HG03159 (cell line): ENCODE measurements at regions not wholly inside any gene's neighbourhood (a gene's known extent, or its start where the extent isn't known, plus 50 kb on each side); places are given as distances from the start of the nearest gene placed in this dataset.

ENCODE experiments used
- ATAC-seq: cut with Tn5 transposase; IDR thresholded peaks from one replicate; pipeline ENCODE4 v1.9.1; 2021; ENCODE audit warnings: mild to moderate bottlenecking, moderate library complexity; ENCODE audit not compliant: unreplicated experiment

- ATAC-seq, result peak; percentile 89
These were observed 284.8 kb downstream of the ETS1 start for GRCh38 chr11:128302425-128303186.

- ATAC-seq, result no peak
These were observed 285.6 kb downstream of the ETS1 start for GRCh38 chr11:128301756-128302155.

GRCh38 chr11:128300785-128301184, 286.6 kb downstream of the ETS1 start:
- no peak for ATAC-seq

- ATAC-seq, result peak; percentile 28
These were observed 288.1 kb downstream of the ETS1 start for GRCh38 chr11:128299132-128299726.

- no peak for ATAC-seq
These were observed 289.1 kb downstream of the ETS1 start for GRCh38 chr11:128298271-128298670.

- no peak for ATAC-seq
These were observed 289.6 kb downstream of the ETS1 start for GRCh38 chr11:128297805-128298204.

GRCh38 chr11:128297091-128297651, 290.2 kb downstream of the ETS1 start:
- no peak for ATAC-seq

- ATAC-seq, result no peak
These were observed 292.7 kb downstream of the ETS1 start for GRCh38 chr11:128294671-128295050.

GRCh38 chr11:128294001-128294670, 293.2 kb downstream of the ETS1 start:
- ATAC-seq, result no peak

GRCh38 chr11:128291835-128292234, 295.5 kb downstream of the ETS1 start:
- ATAC-seq, result no peak

GRCh38 chr11:128291007-128291406, 296.4 kb downstream of the ETS1 start:
- ATAC-seq, result no peak

- peak; percentile 72 for ATAC-seq
These were observed 297.1 kb downstream of the ETS1 start for GRCh38 chr11:128290106-128290840.

- ATAC-seq, result peak; percentile 32
These were observed 298.3 kb downstream of the ETS1 start for GRCh38 chr11:128289048-128289447.

- no peak for ATAC-seq
These were observed 299.0 kb downstream of the ETS1 start for GRCh38 chr11:128288368-128288767.

- ATAC-seq, result no peak
These were observed 302.0 kb downstream of the ETS1 start for GRCh38 chr11:128285321-128285720.

GRCh38 chr11:128284634-128285033, 302.7 kb downstream of the ETS1 start:
- ATAC-seq, result no peak

GRCh38 chr11:128283451-128283850, 303.9 kb downstream of the ETS1 start:
- ATAC-seq, result no peak

- ATAC-seq, result no peak
These were observed 305.3 kb downstream of the ETS1 start for GRCh38 chr11:128282053-128282452.

GRCh38 chr11:128279866-128280265, 307.5 kb downstream of the ETS1 start:
- ATAC-seq, result no peak

GRCh38 chr11:128273736-128274135, 313.6 kb downstream of the ETS1 start:
- no peak for ATAC-seq

- peak; percentile 67 for ATAC-seq
These were observed 316.0 kb downstream of the ETS1 start for GRCh38 chr11:128271401-128271800.
